ENCODE measurements at regions not wholly inside any gene's neighbourhood (a gene's known extent, or its start where the extent isn't known, plus 50 kb on each side); places are given as distances from the start of the nearest gene placed in this dataset.

DNA sequence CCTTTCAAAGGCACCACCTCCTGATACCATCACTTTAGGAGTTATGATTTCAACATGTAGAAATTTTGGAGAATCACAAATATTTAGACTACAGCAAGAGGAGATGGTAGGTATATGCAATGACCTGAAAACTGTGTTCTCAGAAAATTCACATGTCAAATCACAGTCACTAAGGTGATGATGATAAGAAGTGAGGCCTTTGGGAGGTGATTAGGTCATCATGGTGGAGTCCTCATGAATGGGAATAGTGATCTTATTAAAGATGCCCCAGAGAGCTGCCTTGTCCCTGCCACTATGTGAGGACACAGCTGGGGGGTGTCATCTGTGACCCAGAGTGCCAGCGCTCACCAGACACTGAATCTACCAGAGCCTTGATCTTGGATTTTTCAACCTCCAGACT, 513.5 kb upstream of the TUSC1 start:
- DNase-seq (ENCODE audit: extremely low read depth, low read depth), result no peak

- DNase-seq (ENCODE audit: extremely low read depth, low read depth), result no peak
Observed at GRCh38 chr9:26181836-26182235, 503.6 kb upstream of the TUSC1 start.

DNA sequence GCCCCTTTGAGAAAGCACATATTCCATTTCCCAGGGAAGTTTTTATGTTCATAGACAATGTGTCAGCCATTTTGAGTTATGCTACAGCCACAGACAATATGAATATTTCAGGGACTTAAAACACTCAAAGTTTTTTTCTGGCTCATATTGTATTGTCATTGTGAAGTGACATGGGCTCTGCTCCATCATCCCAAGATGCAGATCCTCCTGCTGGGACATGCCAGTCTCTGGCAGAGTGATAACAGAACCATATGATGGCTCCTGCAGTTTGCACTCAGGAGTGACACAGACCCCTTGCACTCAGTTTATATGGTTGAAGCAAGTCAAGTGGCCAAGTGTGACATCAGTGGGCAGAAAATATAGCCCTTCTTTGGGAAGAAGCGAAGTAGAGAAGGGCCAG, 498.4 kb upstream of the TUSC1 start:
- DNase-seq (ENCODE audit: extremely low read depth, low read depth), result no peak

- peak; percentile 12 for DNase-seq (ENCODE audit: extremely low read depth, low read depth)
Observed at GRCh38 chr9:26175264-26175663, 497.0 kb upstream of the TUSC1 start.

DNA sequence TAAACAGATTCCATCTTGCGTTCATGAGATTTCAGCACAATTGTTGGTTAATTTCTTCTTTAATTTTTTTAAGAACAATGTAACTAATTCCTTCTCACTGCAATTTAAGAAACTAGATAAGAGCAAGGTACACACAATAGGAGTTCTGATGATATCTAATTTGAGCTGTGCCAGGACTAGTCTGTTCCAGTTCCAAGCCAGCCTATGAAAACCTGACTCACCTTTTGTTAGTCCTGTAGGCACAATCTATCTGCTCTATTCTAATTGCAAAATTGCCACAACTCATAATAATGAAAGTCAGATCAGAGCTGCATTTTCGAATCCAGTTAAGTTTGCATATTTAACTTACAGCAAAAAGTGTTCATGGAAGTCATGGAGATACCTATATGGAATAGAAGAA, 494.1 kb upstream of the TUSC1 start:
- DNase-seq (ENCODE audit: extremely low read depth, low read depth), result no peak

GRCh38 chr9:26171691-26172090, 493.4 kb upstream of the TUSC1 start:
- DNase-seq (ENCODE audit: extremely low read depth, low read depth), result no peak

DNA sequence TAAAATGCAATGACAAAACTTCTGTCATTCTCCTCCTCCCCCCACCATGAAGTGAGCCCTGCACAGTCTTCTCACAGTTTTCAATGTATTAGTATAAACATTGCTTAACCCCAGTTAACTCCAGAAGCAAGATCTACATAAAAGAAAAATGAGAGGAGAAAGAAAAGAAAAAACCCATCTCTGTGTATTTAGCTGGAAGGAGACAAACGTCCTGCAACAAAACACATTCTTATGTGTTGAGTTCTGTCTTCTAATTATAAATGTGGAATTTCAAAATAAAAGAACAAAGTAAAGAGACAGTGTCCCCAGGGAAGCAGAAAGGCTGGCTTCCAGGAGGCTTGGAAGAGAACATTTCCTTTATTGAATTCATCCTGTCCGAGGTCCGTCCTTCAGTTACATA, 491.9 kb upstream of the TUSC1 start:
- no peak for DNase-seq (ENCODE audit: extremely low read depth, low read depth)

DNA sequence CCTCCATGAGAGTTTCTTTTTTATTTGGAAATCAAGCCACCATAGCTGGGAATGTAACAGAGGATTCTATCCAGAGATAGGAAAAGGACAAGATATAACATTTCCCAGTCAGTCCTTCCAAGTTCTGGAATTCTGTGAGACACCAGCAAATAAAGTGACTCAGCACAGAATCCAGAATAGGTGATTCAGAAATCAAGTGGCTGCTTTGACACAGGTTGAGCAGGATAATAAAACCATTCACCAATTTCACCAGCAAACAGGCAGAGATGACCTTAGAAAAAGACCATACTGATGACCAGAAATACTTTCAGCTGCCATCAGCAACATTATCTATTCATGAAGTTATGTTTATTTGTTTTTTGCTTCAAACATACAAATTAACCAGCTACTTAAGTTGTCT, 491.5 kb upstream of the TUSC1 start:
- peak; percentile 13 for DNase-seq (ENCODE audit: extremely low read depth, low read depth)

- DNase-seq (ENCODE audit: extremely low read depth, low read depth), result no peak
Observed at GRCh38 chr9:26166537-26166936, 488.3 kb upstream of the TUSC1 start.

DNA sequence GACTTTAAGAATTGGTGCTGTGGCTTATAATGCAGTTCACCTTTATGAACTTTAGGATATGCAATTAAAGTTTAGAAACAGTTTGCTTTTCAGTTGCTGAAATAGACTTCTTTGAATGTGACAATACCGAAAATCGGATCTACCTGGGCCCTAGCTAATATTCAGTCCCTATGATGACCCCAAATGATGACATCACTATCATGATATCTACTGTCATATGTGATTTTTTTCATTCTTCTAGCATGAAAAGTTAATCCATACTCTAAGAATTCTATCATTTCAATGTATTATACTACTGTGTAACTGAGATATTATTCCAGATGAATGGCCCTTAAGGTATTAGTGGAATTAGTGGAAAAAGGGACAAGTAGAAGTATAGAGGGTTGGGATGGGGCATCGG, 487.2 kb upstream of the TUSC1 start:
- DNase-seq (ENCODE audit: extremely low read depth, low read depth), result no peak

GRCh38 chr9:26163931-26164330, 485.7 kb upstream of the TUSC1 start:
- DNase-seq (ENCODE audit: extremely low read depth, low read depth), result no peak

GRCh38 chr9:26159575-26160392, 481.5 kb upstream of the TUSC1 start:
- no peak for DNase-seq (ENCODE audit: extremely low read depth, low read depth)

DNA sequence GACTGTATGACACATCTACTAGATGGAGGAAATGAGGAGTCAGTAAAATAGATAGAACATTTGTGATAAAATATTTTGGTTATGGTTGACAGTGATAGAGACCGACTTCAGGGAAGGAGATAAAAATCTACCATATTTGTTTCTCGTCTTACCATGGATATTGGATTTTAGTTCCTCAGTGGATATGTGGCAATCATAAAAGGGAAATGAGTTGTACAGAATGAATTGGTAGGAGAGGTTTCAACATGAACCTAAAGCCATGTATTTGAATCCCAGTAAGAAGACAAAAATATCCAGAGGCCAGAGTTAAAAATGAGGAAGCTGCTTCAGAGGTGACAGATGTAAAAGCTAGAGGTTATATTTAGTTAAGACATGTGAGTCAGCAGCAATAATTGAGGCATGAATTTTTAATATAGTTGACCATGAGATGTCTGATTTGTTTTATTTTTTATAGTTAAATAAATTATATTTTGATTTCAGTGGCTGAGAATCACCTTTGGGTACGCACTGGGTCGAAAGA, 480.4 kb upstream of the TUSC1 start:
- no peak for DNase-seq (ENCODE audit: extremely low read depth, low read depth)

- no peak for DNase-seq (ENCODE audit: extremely low read depth, low read depth)
Observed at GRCh38 chr9:26157411-26157810, 479.2 kb upstream of the TUSC1 start.

GRCh38 chr9:26152350-26152749, 474.1 kb upstream of the TUSC1 start:
- DNase-seq (ENCODE audit: extremely low read depth, low read depth), result no peak

DNA sequence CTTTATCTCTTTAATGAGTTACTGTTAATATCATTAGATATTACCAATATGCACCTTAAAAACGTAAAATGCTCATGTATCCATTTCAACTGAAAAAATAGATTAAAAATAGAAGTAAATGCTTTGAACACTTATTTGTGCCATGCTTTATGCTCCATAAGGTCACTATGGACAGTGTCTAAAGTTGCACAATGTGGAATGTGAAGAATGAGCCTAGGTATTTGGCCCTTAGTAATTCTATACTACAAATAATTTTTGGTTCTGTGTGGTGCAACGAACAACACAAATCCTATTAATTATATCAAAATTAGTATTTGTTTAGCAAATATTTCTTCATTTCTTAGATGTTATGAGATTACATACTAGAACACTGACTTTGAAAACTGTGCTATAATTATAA, 469.9 kb upstream of the TUSC1 start:
- no peak for DNase-seq (ENCODE audit: extremely low read depth, low read depth)

GRCh38 chr9:26145938-26146337, 467.7 kb upstream of the TUSC1 start:
- no peak for DNase-seq (ENCODE audit: extremely low read depth, low read depth)

DNA sequence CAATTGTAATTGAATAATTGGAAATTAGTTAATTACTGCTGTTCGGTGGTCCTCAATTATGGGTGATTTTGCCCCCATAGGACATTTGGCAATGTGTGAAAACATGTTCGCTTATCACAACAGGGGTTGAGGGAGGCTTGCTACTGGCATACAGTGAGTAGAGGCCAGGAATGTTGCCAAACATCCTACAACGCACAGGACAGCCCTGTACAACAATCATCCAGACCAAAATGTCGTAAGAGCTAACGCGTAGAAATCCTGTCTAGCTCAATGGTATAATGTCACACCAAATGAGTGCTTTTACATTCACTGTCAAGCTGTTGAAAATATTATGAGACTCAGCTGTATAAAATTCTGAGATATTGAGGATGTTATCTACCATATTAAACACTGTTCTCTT, 464.4 kb upstream of the TUSC1 start:
- DNase-seq (ENCODE audit: extremely low read depth, low read depth), result no peak

DNA sequence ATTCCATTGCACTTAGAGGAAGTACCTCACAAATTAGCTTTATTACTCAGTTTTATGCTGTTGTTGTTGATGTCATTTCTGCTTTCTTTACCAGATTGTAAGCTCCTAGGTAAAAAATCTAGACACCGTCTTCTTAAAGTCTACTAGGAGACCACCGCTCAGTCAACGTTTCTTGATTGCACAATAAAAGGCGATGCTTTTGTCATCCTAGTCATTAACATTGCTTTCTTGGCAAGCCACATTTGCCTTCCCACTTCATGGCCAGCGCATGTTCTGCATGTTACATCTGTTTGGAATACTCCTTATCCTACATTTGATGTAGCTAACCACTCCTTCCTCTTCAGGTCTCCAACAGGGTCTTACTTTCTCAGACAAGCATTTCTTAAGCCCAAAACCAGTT, 464.0 kb upstream of the TUSC1 start:
- no peak for DNase-seq (ENCODE audit: extremely low read depth, low read depth)

GRCh38 chr9:26133537-26133936, 455.3 kb upstream of the TUSC1 start:
- no peak for DNase-seq (ENCODE audit: extremely low read depth, low read depth)

DNA sequence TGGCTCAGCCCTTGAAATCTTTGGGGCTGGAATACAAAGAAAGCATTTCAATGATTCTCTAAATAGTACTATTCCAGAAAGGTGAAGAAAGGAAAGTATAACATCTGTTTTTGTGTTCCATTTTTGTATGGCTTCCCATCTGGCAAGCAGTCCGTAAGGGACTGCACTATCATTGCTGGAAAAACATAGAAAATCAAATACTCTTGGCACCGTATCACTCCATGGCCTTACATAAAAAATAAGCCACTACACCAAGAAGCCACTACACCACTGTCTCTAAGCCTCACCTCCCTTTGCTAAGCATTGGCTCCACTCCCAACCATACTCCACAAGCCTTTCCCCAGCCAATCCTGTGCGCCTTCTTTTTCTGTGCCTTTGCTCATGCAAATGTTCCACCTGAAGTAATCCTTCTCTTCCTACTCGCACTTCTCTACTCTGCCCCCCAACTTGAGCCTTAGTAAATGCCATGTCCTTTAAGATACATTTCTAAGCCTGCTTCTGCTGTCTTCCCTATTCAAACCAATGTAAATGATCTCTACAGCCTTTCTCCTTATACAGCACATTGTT, 454.6 kb upstream of the TUSC1 start:
- no peak for DNase-seq (ENCODE audit: extremely low read depth, low read depth)

DNA sequence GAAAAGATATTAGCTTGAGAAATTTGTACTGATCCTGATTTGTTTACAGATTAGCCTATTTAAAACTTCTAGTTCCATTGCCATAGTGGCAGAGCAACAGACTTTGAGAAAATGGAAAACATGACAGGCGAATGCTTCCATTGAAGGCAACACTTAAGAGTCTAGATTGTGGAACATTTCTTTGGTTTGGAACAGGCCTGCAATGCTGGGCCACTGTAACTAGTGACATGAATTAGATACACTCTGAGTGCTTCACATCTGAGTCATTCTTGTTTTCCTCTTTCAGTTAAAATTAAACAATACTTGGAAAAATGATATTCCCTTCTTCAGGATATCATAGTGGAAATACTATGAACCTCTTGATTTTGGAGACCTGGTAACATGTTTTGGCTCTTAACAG, 453.6 kb upstream of the TUSC1 start:
- no peak for DNase-seq (ENCODE audit: extremely low read depth, low read depth)
